ENCODE measurements at regions not wholly inside any gene's neighbourhood (a gene's known extent, or its start where the extent isn't known, plus 50 kb on each side); places are given as distances from the start of the nearest gene placed in this dataset.

- H3K36me3 ChIP-seq (ENCODE audit: low read depth), result no peaks in the 10 kb centered on the region
- BruUV-seq (replicated peaks), result no TSS peak
- intact Hi-C loops (cut with micrococcal nuclease; ENCODE audit: unreplicated experiment), result no loop called here
- H3K27me3 ChIP-seq (ENCODE audit: insufficient read depth, low read depth), result no peaks in the 10 kb centered on the region
- no peak overlapping the region for H3K27ac ChIP-seq
- no peak overlapping the region for H3K4me2 ChIP-seq
- H3K4me1 ChIP-seq (replicated peaks; ENCODE audit: insufficient read depth), result no peaks in the 10 kb centered on the region
- H3K9me3 ChIP-seq (ENCODE audit: insufficient read depth, low read depth), result no peaks in the 10 kb centered on the region
- no peaks in the 10 kb centered on the region; the same call in 1 of the 2 replicates for H3F3A ChIP-seq (ENCODE audit: insufficient read depth, low read depth)
- H3K79me2 ChIP-seq (ENCODE audit: low read depth), result no peaks in the 10 kb centered on the region
- no peak for DNase-seq
- ChIA-PET CTCF (no interaction called here), POLR2A (ENCODE audit: unreplicated experiment) (interaction anchor here (0.5 to 0.6 kb wide), 2 partner anchors 23 to 26 kb away, joined by 3 to 6 read pairs; no protein-coding TSS in a partner anchor)
- no peaks in the 10 kb centered on the region for H4K20me1 ChIP-seq (ENCODE audit: insufficient read depth)
- no peak for TF ChIP-seq CTCF (conservative IDR thresholded peaks at IDR 0.05)
- no peaks in the 10 kb centered on the region for H3K9me2 ChIP-seq (ENCODE audit: insufficient read depth)
- H3K4me3 ChIP-seq, result no peak overlapping the region
- no peak overlapping the region for H2AFZ ChIP-seq
These were observed 50.2 kb upstream of the MRPS22 start for GRCh38 chr3:139293665-139294023.

Data from PC-9 (cell line).